ENCODE measurements at regions not wholly inside any gene's neighbourhood (a gene's known extent, or its start where the extent isn't known, plus 50 kb on each side); places are given as distances from the start of the nearest gene placed in this dataset.

GRCh38 chr7:86943447-86943846 is 116.0 kb downstream of the ELAPOR2 start:
- no peak for TF ChIP-seq CTCF (IDR thresholded peaks at IDR 0.05; ENCODE audit: insufficient read depth in 1 of 2, low read depth in 1 of 2, low read length in 1 of 2, severe bottlenecking in 1 of 2, unreplicated experiment in 1 of 2)
- no peaks in the 10 kb centered on the region for H3K36me3 ChIP-seq (ENCODE audit: control insufficient read depth, insufficient read depth, low read length)
- POLR2A ChIA-PET: no interaction called here
- H3K4me1 ChIP-seq: peaks cover 15% of the 10 kb centered on the region; the same call in 1 of the 2 replicates
- no peak overlapping the region for H3K27ac Mint-ChIP-seq (ENCODE audit: unreplicated experiment)
- H3K4me3 Mint-ChIP-seq (ENCODE audit: unreplicated experiment): no peak overlapping the region
- H3K9me3 ChIP-seq: no peaks in the 10 kb centered on the region
- CTCF ChIA-PET: no interaction called here
- peaks cover 9% of the 10 kb centered on the region for H3K4me1 Mint-ChIP-seq (ENCODE audit: low read depth, unreplicated experiment)
- no peak overlapping the region for H3K4me3 ChIP-seq (ENCODE audit: low read depth, low read length)
- no TSS peak for BruUV-seq (replicated peaks)
- no peaks in the 10 kb centered on the region for H3K9me3 Mint-ChIP-seq (ENCODE audit: unreplicated experiment)
- H3K36me3 Mint-ChIP-seq (ENCODE audit: insufficient read depth, unreplicated experiment): no peaks in the 10 kb centered on the region
- intact Hi-C loops (cut with micrococcal nuclease; ENCODE audit: unreplicated experiment): loop anchor here (5.0 kb wide), 1 partner anchor 49 kb away; no protein-coding TSS in a partner anchor
- H3K27me3 Mint-ChIP-seq (ENCODE audit: insufficient read depth, unreplicated experiment): peaks cover 6% of the 10 kb centered on the region
- no peak for DNase-seq
- H3K27me3 ChIP-seq (replicated peaks; ENCODE audit: control insufficient read depth, insufficient read depth, low read length): no peaks in the 10 kb centered on the region

DNA sequence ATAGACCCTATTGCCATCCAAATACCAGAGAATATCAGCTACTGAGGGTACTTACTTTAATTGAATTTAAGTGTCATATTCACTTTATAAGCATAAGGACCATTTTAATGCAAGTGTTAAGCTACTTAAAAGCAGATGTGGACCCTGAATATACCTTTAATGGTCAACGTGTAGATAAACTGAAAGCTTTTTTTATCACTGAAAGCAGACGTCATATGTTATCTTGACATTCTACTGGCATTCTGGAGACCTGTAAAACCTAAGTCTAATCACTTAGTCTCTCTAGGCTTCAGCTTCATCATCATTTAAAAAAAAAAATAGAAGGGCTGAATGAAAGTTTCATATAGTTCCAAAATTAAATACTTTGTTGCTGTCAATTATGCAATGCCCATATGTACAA is 116.5 kb downstream of the ELAPOR2 start:
- intact Hi-C loops (cut with micrococcal nuclease; ENCODE audit: unreplicated experiment): loop anchor here (5.0 kb wide), 1 partner anchor 49 kb away; no protein-coding TSS in a partner anchor
- Mint-ChIP-seq H3K4me3 (ENCODE audit: unreplicated experiment) (no peak overlapping the region), H3K36me3 (ENCODE audit: insufficient read depth, unreplicated experiment) (no peaks in the 10 kb centered on the region), H3K27me3 (ENCODE audit: insufficient read depth, unreplicated experiment) (peaks cover 6% of the 10 kb centered on the region), H3K4me1 (ENCODE audit: low read depth, unreplicated experiment) (peaks cover 5% of the 10 kb centered on the region), H3K27ac (ENCODE audit: unreplicated experiment) (no peak overlapping the region), H3K9me3 (ENCODE audit: unreplicated experiment) (no peaks in the 10 kb centered on the region)
- Histone ChIP-seq H3K4me3 (ENCODE audit: low read depth, low read length) (no peak overlapping the region), H3K9me3 (no peaks in the 10 kb centered on the region), H3K4me1 (peaks cover 11% of the 10 kb centered on the region; the same call in 1 of the 2 replicates), H3K27me3 (replicated peaks; ENCODE audit: control insufficient read depth, insufficient read depth, low read length) (no peaks in the 10 kb centered on the region), H3K36me3 (ENCODE audit: control insufficient read depth, insufficient read depth, low read length) (no peaks in the 10 kb centered on the region)
- no TSS peak for BruUV-seq (replicated peaks)
- DNase-seq: no peak
- POLR2A ChIA-PET: no interaction called here
- TF ChIP-seq CTCF (IDR thresholded peaks at IDR 0.05; ENCODE audit: insufficient read depth in 1 of 2, low read depth in 1 of 2, low read length in 1 of 2, severe bottlenecking in 1 of 2, unreplicated experiment in 1 of 2): no peak
- CTCF ChIA-PET: no interaction called here

DNA sequence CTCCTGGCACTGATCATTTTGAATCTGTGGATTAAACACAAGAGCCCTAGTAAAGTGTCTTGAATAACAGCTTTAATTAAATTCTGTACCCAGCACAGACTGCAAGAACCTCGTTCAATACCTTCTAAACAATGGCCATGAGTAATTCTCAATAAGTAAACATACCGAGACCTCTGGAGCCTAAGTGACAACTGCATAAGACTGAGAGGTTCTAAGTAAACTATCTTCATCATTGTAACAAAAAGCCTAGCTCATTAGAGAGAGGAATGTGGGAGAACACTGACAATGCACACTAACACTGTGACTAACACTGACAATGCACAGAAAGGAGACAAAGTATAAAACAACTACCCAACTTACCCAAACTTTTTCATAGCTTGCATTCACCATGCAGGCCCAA is 117.4 kb downstream of the ELAPOR2 start:
- Histone ChIP-seq H3K9me3 (no peaks in the 10 kb centered on the region), H3K27me3 (replicated peaks; ENCODE audit: control insufficient read depth, insufficient read depth, low read length) (no peaks in the 10 kb centered on the region), H3K4me1 (0 out of 2 replicates have a peak, but pooled peaks cover 2% of the 10 kb centered on the region), H3K36me3 (ENCODE audit: control insufficient read depth, insufficient read depth, low read length) (no peaks in the 10 kb centered on the region), H3K4me3 (ENCODE audit: low read depth, low read length) (no peak overlapping the region)
- intact Hi-C loops (cut with micrococcal nuclease; ENCODE audit: unreplicated experiment): loop anchor here (5.0 kb wide), 1 partner anchor 50 kb away; no protein-coding TSS in a partner anchor
- H3K36me3 Mint-ChIP-seq (ENCODE audit: insufficient read depth, unreplicated experiment): no peaks in the 10 kb centered on the region
- no peak overlapping the region for H3K27ac Mint-ChIP-seq (ENCODE audit: unreplicated experiment)
- POLR2A ChIA-PET: no interaction called here
- no peaks in the 10 kb centered on the region for H3K9me3 Mint-ChIP-seq (ENCODE audit: unreplicated experiment)
- no peak overlapping the region for H3K4me3 Mint-ChIP-seq (ENCODE audit: unreplicated experiment)
- TF ChIP-seq CTCF (IDR thresholded peaks at IDR 0.05; ENCODE audit: insufficient read depth in 1 of 2, low read depth in 1 of 2, low read length in 1 of 2, severe bottlenecking in 1 of 2, unreplicated experiment in 1 of 2): no peak
- H3K4me1 Mint-ChIP-seq (ENCODE audit: low read depth, unreplicated experiment): no peaks in the 10 kb centered on the region
- no TSS peak for BruUV-seq (replicated peaks)
- no peak for DNase-seq
- CTCF ChIA-PET: no interaction called here
- H3K27me3 Mint-ChIP-seq (ENCODE audit: insufficient read depth, unreplicated experiment): peaks cover 6% of the 10 kb centered on the region

Measured in Caco-2 (cell line).